HG03175 (cell line): ENCODE measurements at regions not wholly inside any gene's neighbourhood (a gene's known extent, or its start where the extent isn't known, plus 50 kb on each side); places are given as distances from the start of the nearest gene placed in this dataset.

Experiments used
- ATAC-seq: cut with Tn5 transposase; IDR thresholded peaks from one replicate; pipeline ENCODE4 v1.9.1; 2021; ENCODE audit warnings: mild to moderate bottlenecking, moderate library complexity; ENCODE audit not compliant: unreplicated experiment

- no peak for ATAC-seq
Measured at GRCh38 chr3:89624494-89624893, 517.1 kb downstream of the EPHA3 start.

- ATAC-seq, result no peak
Measured at GRCh38 chr3:89625945-89626344, 518.5 kb downstream of the EPHA3 start.

DNA sequence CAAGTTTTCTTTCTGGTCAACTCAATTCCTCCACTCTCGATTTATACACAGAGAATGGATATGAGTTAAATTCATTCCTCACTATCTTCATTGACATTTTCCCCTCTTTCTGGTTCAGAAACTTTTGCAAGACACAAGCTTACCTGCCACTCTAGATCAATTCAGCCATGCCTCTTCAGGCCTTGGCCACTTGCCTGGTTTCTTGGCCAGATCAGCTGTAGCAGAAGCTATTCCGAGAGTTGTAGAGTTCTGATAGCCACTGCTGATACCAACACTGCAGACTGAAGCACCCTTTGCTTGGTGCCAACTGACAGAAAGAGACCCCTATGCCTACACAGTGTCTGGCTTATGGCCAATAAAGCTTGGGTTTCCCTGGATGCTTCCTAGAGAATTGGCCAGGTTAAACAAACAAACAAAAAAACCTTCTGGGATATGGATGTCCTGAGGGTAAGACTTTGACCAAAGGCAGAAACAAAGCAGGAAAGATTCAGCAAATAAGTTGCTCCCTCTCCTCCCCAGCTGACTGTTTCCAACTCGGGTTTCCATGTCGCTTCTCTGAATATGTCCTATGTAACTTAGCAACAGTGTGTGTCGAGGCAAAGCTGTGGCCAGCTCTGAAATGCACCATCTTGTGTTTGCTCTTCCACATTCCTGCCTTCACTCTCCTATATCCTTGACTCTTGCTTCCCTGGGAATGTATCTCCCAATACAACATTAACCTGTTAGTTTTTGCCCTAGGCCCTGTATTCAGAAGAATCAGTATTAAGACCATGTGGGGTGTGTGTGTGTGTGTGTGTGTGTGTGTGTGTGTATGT lies 521.6 kb downstream of the EPHA3 start:
- ATAC-seq, result no peak

DNA sequence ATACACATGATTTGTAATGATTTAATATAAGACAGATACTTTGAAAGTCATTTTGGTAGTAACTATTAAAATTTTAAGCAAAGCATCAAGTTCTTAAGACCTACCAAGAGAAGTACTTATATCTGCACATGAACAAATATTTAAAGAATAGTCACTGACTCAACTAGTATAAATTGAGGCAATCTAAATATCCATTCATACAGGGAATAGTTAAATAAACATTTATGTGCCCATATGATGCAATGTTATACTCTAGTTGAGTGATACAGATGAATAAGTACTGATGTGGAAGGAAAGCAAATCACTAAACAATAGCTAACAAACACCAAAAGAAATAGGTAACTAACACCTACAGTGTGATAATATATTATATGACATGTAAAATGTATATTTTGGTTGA lies 527.7 kb downstream of the EPHA3 start:
- no peak for ATAC-seq

GRCh38 chr3:89644716-89645115 lies 537.3 kb downstream of the EPHA3 start:
- no peak for ATAC-seq

DNA sequence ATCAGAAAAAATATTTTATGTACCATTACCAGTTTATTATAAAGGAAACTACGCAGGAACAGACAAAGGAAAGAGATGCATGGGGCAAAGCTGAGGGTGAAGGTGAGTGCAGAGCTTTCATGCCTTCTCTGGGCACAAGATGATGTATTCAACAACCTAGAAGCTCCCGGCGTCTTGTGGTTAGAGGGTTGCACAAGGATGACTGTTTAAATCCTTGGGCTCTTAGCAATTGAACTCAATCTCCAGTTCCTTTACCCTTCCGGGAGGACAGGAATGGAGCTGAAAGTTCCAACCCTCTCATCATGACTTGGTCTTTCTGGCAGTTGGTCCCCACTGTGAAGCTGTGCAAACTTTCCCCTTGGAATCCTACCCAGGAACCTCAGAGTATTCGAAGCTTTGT lies 542.0 kb downstream of the EPHA3 start:
- no peak for ATAC-seq

GRCh38 chr3:89654031-89654430 lies 546.6 kb downstream of the EPHA3 start:
- no peak for ATAC-seq

DNA sequence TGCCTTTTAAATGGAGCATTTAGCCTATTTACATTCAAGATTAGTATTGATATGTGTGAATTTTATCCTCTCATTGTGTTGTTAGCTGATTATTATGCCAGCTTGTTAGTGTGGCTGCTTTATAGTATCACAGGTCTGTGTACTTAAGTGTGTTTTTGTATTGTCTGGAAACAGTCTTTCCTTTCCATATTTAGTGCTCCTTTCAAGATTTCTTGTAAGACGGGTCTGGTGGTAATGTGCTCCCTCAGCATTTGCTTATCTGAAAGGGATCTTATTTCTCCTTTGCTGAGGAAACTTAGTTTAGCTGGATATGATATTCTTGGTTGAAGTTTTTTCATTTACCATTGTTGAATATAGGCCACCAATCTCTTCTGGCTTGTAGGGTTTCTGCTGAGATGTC lies 549.0 kb downstream of the EPHA3 start:
- ATAC-seq, result no peak

DNA sequence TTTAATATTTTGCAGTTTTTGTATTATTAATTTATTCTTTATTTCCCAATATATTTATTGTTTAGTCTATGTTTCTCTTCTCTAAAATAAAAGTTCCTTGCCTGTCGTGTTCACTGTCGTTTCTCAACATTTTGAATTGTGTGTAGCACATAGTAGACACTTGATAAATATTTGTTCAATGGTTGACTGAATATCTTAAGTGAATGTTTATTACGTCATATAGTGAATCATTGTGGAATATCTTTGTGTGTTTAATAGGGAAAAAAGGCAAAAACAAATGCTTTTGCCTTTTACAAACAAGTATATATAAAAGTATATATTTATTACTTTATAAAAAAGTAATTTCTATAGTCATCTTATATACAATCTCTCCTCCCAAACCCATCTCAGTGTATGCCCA lies 572.3 kb downstream of the EPHA3 start:
- ATAC-seq, result no peak

DNA sequence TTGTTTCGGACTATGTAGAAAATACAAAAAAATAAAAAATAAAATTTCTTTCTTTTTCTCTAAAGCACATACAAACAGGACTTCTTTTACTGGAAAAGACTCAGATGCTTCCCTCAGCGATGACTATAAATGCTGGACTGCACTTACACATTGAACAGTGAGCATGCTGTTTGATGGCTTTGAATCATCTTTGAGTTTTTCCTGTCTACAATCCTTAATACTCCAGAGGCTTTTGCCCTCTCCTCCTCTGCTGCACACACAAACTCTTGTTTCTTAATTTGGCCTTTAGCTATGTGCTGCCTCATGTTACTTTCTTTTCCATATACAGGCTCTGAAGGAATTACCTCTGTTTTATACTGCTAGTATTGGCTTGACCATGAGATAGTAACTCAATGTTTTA lies 575.1 kb downstream of the EPHA3 start:
- ATAC-seq, result no peak

- no peak for ATAC-seq
Measured at GRCh38 chr3:89685731-89686130, 578.3 kb downstream of the EPHA3 start.

- no peak for ATAC-seq
Measured at GRCh38 chr3:89690646-89691045, 583.2 kb downstream of the EPHA3 start.

GRCh38 chr3:89692601-89693000 lies 585.2 kb downstream of the EPHA3 start:
- ATAC-seq, result no peak

- no peak for ATAC-seq
Measured at GRCh38 chr3:89697321-89697916, 590.0 kb downstream of the EPHA3 start.

GRCh38 chr3:89698208-89698830 lies 590.9 kb downstream of the EPHA3 start:
- no peak for ATAC-seq

DNA sequence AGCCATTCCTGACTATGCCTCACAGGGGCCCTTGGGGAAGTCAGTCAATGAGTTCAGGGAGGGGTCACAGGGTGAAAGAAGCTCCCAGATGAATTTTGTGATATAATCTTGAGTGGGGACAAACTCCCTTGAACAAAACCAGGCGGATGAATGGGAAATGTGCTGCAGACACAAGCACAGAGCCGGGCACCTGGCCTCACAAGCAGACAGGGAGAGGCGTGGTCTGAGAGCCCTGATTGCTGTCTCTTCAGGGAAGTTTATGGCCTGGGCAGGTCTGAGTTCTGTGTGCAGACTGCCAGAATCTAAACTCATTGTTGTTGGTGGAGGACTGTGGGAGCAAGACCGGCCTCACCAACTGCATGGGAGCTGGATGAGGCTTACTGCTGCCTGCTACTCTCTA lies 591.8 kb downstream of the EPHA3 start:
- no peak for ATAC-seq

DNA sequence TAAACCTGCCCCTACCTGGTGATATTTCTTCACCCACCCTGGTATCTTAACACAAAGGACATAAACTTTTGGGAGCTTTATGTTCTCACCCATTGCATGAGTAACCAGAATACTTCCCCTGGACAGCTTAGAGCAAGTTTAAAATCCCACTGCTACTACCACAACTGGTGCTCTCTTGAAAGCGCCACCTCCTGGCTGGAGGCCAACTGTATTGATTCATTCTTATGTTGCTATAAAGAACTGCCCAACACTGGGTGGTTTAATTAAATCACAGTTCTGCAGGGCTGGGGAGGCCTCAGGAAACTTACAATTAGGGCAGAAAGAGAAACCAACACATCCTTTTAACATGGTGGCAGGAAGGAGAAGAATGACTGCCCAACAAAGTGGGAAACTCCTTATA lies 592.4 kb downstream of the EPHA3 start:
- ATAC-seq, result no peak

GRCh38 chr3:89702404-89702803 lies 595.0 kb downstream of the EPHA3 start:
- ATAC-seq, result no peak

GRCh38 chr3:89713196-89713595 lies 605.8 kb downstream of the EPHA3 start:
- no peak for ATAC-seq

DNA sequence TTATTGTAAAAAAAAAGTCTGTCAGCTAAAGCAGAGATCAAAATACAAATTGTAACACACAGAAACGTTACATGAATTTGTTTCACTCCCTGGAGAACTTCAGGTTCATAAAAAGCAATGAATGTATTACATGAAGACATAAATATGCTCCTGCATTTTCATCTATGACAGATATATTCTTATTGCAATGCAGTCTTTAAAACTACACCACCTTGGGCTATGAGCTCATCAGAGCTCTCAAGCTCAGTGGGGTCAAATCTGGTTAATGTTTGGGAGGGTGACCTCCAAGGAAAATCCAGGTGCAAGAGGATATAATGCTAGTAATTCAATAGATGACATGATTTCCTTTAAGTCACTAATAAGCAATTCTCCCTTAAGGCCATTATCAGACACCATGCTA lies 606.8 kb downstream of the EPHA3 start:
- ATAC-seq, result no peak

DNA sequence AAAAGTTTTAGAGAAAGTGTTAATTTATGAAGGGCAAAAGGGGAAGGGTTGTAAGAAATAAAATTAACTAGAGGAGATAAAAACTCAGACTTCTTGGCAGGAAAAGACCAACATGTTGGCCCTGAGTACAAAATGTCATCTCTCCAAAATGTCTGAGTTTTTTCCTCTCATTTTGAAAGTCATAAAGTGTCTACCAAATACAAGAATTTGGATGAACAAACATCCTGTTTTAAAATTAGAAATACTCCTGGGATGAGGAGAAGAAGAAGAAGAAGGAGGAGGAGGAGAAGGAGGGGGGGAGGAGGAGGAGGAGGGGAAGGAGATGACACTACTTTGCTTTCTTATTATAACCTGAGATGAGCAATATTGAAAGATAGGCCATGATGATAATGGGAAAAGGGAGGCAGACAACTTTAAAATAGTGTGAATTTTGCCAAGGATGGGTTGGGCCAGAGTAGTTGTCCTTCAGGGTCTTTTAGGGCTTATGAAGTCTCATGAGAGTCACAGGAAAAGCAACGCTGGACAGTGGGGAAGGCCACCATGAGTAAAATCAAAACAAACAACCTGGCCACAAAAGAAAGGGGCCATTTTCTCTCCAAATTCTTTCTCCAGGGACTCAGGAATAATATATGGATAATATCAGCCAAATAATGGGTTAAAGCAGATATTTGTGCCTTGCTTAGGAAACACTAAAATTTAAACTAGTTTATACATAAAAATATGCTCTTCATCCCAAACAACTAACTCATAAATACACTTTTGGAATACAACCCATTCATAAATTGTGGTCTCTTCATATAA lies 632.9 kb downstream of the EPHA3 start:
- ATAC-seq, result no peak

GRCh38 chr3:89740881-89741177 lies 633.4 kb downstream of the EPHA3 start:
- no peak for ATAC-seq
